ENCODE measurements at regions not wholly inside any gene's neighbourhood (a gene's known extent, or its start where the extent isn't known, plus 50 kb on each side); places are given as distances from the start of the nearest gene placed in this dataset.
"Not testable (repeated sequence)": the region's sequence is repeated elsewhere in the genome, so short reads cannot be mapped to it uniquely, and the experiment has no call there.

DNA sequence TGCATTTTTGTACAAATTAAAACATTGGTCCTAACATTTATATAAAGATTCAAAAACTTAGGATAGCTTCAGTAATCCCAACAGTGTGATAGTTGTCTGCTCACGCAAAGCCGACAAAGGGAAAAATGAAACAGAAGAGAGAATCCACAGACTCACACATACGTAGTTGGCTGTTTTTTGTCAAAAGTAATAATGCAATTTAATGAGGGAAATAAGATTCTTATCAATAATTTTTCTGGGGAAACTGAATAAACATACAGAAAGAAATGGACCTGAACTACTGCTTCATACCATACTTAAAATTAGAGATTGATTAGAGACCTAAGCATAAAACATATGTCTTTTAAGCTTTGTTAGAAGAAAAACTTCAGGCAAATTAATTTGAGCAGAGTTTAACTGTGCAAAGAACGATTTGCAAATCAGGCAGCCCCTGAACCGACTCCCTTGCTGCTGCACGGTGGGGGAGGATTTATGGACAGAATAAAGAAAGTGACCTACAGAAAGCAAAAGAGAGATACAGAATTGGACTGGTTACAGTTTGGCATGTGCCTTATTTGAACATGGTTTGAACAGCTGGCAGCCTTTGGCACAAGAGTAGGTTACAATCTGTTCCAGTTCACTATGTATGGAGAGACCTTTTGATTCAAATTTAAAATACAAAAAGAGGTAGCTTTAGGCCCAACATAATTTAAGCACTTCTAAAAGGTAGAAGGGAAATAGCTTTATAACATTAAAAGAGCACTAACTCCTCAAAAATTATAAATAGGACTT is 64.9 kb upstream of the CTSV start:
- DNase-seq (ENCODE audit: low read depth in 2 of 2) = not testable (repeated sequence)

- not testable (repeated sequence) for DNase-seq (ENCODE audit: low read depth in 2 of 2)
Observed at GRCh38 chr9:97099540-97099939, 60.6 kb upstream of the CTSV start.

DNA sequence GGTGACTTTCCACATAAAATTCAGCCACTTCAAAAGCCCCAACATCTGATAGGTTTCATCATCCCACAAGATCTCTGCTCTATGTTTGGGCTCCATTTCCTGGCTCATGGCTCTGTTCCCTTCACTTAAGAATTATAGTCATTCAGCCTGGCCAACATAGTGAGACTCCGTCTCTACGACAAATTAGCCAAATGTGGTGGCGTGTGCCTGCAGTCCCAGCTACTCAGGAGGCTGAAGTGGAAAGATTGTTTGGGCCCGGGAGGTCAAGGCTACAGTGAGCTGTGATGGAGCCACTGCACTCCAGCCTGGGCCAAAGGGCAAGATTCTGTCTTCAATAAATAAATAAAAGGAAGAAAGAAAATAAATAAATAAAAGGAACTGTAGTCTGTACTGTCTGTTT is 57.9 kb upstream of the CTSV start:
- DNase-seq (ENCODE audit: low read depth in 2 of 2) = no peak

DNA sequence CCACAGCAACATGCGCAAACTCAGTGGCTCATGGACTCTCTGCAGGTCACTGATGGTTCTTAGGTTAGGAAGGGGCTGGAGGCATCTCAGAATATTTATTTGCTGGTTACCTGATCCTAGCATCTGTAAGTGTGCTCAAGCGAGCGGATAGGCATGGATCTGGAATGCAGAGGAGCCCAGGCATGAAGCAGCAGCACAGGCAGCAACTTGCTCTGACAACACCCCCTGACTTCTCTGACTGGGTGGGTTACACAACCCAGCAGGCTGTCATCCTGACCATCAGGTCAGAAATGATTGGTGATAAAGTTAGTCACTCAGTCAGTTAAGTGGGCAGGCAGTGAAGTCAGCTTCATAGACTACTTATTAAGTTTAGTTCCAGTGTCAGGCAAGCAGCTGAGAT is 50.4 kb upstream of the CTSV start:
- not testable (repeated sequence) for DNase-seq (ENCODE audit: low read depth in 2 of 2)
